ENCODE measurements at regions not wholly inside any gene's neighbourhood (a gene's known extent, or its start where the extent isn't known, plus 50 kb on each side); places are given as distances from the start of the nearest gene placed in this dataset.
"Not testable (repeated sequence)": the region's sequence is repeated elsewhere in the genome, so short reads cannot be mapped to it uniquely, and the experiment has no call there.

DNA sequence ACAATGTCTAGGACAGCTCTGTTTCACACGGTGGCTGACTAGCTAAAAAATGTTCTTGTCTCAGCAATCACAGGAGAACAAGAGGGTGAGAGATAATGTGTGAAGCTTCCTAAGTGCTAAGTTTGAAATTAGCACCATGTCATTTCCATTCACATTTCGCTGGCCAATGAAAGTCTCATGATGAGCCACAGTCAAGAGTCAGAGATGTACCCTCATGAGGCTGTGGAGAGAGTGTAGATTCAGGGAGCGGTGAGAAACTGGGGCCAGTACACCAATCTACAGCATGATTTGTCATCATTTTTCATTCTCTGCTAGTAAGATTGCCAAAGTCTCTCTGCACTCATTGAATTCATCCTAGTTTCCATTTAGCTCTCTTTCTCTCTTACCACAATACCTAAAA, 97.9 kb downstream of the FAM72B start:
- not testable (repeated sequence) for TF ChIP-seq NFRKB (IDR thresholded peaks at IDR 0.05); HDGF (IDR thresholded peaks at IDR 0.05; ENCODE audit: borderline replicate concordance); ELF4 (IDR thresholded peaks at IDR 0.05); TARDBP (IDR thresholded peaks at IDR 0.05); ARNT (IDR thresholded peaks at IDR 0.05); ZNF384 (IDR thresholded peaks at IDR 0.05); PKNOX1 (IDR thresholded peaks at IDR 0.05); FOXA1 (IDR thresholded peaks at IDR 0.05); SP1 (IDR thresholded peaks at IDR 0.05); CTBP1 (IDR thresholded peaks at IDR 0.05; ENCODE audit: borderline replicate concordance); FOXM1 (IDR thresholded peaks at IDR 0.05; ENCODE audit: borderline replicate concordance)

Measured in HEK293T (cell line).